Fibroblast of lung (primary cell): ENCODE measurements at regions not wholly inside any gene's neighbourhood (a gene's known extent, or its start where the extent isn't known, plus 50 kb on each side); places are given as distances from the start of the nearest gene placed in this dataset.

Experiments
- EZH2 ChIP-seq: IDR thresholded peaks from 2 replicates; pipeline ENCODE4 v1.5.1; 2012; ENCODE audit warnings: low read length, control low read depth, mild to moderate bottlenecking; ENCODE audit errors: missing control alignments
- TF ChIP-seq, protein P1 (sequence below), 2 donors: IDR thresholded peaks in 1 of 2; conservative IDR thresholded peaks in 1 of 2; 1 replicate in 1 of 2; 2 replicates in 1 of 2; pipeline ENCODE4 v1.5.1; 2011 to 2012; ENCODE audit warnings: low read length in 2 of 2, control low read depth in 1 of 2, inconsistent platforms in 1 of 2, low read depth in 1 of 2, mild to moderate bottlenecking in 1 of 2

DNA sequence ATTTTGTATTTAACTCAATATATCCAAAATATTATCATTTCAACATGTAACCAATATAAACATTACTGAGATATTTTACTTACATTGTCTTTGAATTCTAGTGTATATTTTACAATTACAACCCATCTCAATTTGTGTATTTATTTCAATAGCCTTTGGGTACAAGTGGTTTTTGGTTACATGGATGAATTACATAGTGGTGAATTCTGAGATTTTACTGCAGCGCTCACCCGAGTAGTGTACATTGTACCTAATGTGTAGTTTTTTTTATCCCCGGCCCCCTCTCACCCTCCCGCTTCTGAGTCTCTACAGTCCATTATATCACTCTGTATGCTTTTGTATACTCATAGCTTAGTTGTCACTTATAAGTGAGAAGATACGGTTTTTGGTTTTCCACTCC lies 117.0 kb upstream of the GALNT2 start:
- TF ChIP-seq, protein P1, sequence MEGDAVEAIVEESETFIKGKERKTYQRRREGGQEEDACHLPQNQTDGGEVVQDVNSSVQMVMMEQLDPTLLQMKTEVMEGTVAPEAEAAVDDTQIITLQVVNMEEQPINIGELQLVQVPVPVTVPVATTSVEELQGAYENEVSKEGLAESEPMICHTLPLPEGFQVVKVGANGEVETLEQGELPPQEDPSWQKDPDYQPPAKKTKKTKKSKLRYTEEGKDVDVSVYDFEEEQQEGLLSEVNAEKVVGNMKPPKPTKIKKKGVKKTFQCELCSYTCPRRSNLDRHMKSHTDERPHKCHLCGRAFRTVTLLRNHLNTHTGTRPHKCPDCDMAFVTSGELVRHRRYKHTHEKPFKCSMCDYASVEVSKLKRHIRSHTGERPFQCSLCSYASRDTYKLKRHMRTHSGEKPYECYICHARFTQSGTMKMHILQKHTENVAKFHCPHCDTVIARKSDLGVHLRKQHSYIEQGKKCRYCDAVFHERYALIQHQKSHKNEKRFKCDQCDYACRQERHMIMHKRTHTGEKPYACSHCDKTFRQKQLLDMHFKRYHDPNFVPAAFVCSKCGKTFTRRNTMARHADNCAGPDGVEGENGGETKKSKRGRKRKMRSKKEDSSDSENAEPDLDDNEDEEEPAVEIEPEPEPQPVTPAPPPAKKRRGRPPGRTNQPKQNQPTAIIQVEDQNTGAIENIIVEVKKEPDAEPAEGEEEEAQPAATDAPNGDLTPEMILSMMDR (conservative IDR thresholded peaks at IDR 0.05 in 1 of 2, IDR thresholded peaks at IDR 0.05 in 1 of 2; ENCODE audit: low read depth in 1 of 2, low read length in 2 of 2) = no peak
- TF ChIP-seq EZH2 = no peak
